ENCODE measurements at regions not wholly inside any gene's neighbourhood (a gene's known extent, or its start where the extent isn't known, plus 50 kb on each side); places are given as distances from the start of the nearest gene placed in this dataset.
"Not testable (repeated sequence)": the region's sequence is repeated elsewhere in the genome, so short reads cannot be mapped to it uniquely, and the experiment has no call there.

- no peak for FAIRE-seq
- no peak for DNase-seq (ENCODE audit: extremely low spot score, insufficient read length, low read depth)
Measured at GRCh38 chr5:101543780-101544179, 640.7 kb upstream of the ST8SIA4 start.

- no peak for DNase-seq (ENCODE audit: extremely low spot score, insufficient read length, low read depth)
- FAIRE-seq, result no peak
Measured at GRCh38 chr5:101539315-101539714, 636.2 kb upstream of the ST8SIA4 start.

DNA sequence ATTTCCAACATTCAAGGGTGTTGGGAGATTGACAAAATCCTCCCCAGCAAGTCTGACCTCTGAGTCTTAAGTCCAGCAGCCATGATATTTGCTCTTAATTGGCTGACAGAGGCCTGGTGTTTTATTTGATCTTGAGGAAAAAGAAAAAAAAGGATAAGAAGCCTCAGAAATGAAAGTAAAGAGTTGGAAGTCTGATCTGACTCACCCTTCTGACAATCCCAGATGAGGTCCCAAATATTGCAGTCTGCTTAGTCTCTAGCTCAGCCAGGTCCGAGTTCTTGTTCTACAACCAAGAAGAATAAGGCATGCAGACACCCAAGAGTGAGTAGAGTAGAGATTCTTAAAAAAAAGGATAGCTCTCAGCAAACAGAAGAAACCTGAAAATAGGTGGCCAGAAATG lies 632.5 kb upstream of the ST8SIA4 start:
- DNase-seq (ENCODE audit: extremely low spot score, insufficient read length, low read depth) (no peak), FAIRE-seq (no peak)

- DNase-seq (ENCODE audit: extremely low spot score, insufficient read length, low read depth) (no peak), FAIRE-seq (no peak)
Measured at GRCh38 chr5:101534491-101535110, 631.5 kb upstream of the ST8SIA4 start.

DNA sequence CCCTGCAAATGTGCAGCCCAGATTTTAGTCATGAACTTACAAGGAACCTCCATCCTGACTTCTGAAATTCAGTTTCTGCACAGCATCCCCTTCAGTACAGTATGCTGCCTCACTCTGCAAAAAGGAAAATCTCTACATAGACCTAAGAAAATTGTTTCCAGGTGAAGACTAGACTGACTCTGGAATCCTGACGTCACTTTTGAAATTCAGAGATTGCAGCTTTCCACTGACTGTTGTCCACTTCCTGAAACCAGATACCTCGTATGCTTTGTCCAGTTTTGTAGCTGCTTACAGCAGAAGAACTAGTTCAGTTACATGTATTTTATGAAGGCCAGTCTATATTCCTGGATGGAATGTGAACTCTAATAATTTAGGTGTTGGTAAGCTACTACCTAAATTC lies 629.3 kb upstream of the ST8SIA4 start:
- FAIRE-seq (no peak), DNase-seq (ENCODE audit: extremely low spot score, insufficient read length, low read depth) (no peak)

GRCh38 chr5:101531026-101531425 lies 627.9 kb upstream of the ST8SIA4 start:
- no peak for FAIRE-seq
- DNase-seq (ENCODE audit: extremely low spot score, insufficient read length, low read depth), result no peak

GRCh38 chr5:101529094-101529493 lies 626.0 kb upstream of the ST8SIA4 start:
- FAIRE-seq; DNase-seq (ENCODE audit: extremely low spot score, insufficient read length, low read depth): not testable (repeated sequence)

DNA sequence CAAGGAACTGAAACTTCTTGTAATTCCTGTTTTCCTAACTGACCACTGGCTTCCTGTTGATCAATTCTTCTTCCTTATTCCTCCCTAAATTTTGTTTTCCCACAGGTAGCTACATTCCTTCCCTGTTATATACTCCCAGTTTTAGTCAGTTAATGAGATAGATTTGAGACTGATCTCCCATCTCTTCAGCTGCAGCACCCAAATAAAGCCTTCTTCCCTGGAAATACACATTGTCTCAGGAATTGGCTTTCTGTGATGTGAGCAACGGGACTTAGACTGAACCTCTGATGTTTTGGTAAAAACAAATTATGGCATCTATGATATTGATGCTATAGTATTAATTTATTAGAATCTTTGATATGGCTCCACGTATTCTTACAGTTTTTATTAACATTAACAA lies 617.3 kb upstream of the ST8SIA4 start:
- FAIRE-seq (no peak), DNase-seq (ENCODE audit: extremely low spot score, insufficient read length, low read depth) (no peak)

DNA sequence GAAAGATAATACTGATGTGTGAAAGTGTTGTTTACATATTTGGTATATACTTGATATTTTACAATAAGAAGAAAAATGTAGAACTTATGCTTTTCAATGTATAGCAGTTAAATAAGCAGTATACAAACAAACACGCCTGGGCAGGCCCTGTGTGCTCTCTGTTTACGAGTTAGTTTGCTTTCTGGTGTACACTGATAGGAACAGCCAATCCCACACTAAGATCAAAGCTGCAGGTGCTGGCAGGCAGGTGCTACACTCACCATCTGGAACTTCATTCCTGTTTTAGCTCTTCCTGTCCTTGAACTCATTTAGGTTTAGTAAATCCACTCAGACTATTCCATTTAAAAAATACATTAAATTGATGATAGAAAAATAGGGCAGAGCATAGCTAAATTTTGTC lies 614.7 kb upstream of the ST8SIA4 start:
- no peak for FAIRE-seq
- DNase-seq (ENCODE audit: extremely low spot score, insufficient read length, low read depth), result no peak

- no peak for DNase-seq (ENCODE audit: extremely low spot score, insufficient read length, low read depth)
- no peak for FAIRE-seq
Measured at GRCh38 chr5:101515721-101516120, 612.6 kb upstream of the ST8SIA4 start.

DNA sequence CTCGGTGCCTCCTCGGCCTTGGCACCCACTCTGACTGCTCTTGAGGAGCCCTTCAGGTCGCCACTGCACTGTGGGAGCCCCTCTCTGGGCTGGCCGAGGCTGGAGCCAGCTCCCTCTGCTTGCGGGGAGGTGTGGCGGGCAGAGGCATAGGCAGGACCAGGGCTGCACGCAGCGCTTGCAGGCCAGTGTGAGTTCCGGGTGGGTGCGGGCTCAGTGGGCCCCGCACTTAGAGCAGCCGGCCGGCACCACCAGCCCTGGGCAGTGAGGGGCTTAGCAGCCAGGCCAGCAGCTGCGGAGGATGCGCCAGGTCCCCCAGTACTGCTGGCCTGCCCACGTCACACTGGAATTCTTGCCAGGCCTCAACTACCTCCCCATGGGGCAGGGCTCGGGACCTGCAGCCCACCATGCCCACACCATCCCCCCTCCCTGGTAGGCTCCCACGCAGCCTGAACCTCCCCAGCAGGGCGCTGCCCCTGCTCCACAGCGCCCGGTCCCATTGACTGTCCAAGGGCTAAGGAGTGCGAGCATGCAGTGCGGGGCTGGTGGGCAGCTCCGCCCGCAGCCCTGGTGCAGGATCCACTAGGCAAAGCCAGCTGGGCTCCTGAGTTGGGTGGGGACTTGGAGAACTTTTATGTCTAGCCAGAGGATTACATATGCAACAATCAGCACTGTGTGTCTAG lies 602.9 kb upstream of the ST8SIA4 start:
- FAIRE-seq (no peak), DNase-seq (ENCODE audit: extremely low spot score, insufficient read length, low read depth) (no peak)

GRCh38 chr5:101482931-101483330 lies 579.8 kb upstream of the ST8SIA4 start:
- FAIRE-seq (no peak), DNase-seq (ENCODE audit: extremely low spot score, insufficient read length, low read depth) (no peak)

- DNase-seq (ENCODE audit: extremely low spot score, insufficient read length, low read depth), result no peak
- no peak for FAIRE-seq
Measured at GRCh38 chr5:101473483-101473882, 570.4 kb upstream of the ST8SIA4 start.

- FAIRE-seq (no peak), DNase-seq (ENCODE audit: extremely low spot score, insufficient read length, low read depth) (no peak)
Measured at GRCh38 chr5:101461455-101461854, 558.4 kb upstream of the ST8SIA4 start.

DNA sequence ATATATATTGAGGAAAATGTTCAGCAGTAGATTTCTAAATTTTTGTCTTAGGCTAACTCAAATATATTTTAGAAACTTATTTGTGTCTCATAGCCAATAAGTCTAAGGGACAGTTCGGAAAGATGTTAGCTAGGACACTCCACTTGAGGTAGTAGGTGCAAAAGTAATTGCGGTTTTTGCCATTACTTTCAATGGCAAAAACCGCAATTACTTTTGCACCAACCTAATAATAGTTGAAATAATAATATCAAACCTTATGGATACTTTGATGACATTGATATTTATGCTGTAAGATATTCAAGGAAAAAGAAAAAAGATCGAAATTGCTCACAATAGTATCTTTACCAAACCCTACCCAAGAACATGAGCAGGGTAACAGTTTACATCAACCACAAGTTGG lies 555.5 kb upstream of the ST8SIA4 start:
- DNase-seq (ENCODE audit: extremely low spot score, insufficient read length, low read depth) (no peak), FAIRE-seq (no peak)

- no peak for DNase-seq (ENCODE audit: extremely low spot score, insufficient read length, low read depth)
- no peak for FAIRE-seq
Measured at GRCh38 chr5:101455851-101456250, 552.8 kb upstream of the ST8SIA4 start.

DNA sequence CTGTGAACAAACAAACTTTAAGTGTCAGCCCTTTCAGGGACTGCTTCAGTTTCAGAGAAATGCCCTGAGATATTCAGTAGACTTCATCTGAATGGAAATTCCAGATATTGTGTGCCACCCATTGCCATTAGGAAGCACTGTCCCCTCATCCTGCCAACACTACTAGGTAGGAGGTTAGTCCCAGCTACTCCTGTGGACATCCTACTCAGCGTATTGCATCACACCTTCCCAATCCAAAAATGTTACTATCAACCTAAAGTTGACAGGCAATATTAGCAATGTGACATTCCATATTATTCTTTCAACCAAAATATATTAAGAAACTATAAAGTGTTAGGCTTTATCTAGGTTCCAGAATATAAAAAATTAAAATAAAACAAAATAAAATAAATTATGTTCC lies 552.0 kb upstream of the ST8SIA4 start:
- FAIRE-seq, result no peak

DNA sequence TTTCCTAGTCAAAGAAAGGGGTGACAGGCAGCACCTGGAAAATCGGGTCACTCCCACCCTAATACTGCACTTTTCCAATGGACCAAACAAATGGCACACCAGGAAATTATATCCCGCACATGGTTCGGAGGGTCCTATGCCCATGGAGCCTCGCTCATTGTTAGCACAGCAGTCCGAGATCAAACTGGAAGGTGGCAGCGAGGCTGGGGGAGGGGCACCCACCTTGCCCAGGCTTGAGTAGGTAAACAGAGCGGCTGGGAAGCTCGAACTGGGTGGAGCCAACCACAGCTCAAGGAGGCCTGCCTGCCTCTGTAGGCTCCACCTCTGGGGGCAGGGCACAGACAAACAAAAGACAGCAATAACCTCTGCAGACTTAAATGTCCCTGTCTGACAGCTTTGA lies 539.2 kb upstream of the ST8SIA4 start:
- not testable (repeated sequence) for FAIRE-seq; DNase-seq (ENCODE audit: extremely low spot score, insufficient read length, low read depth)

More for the DNA sequence above, 552.0 kb upstream of the ST8SIA4 start:
- no peak for DNase-seq (ENCODE audit: extremely low spot score, insufficient read length, low read depth)

GRCh38 chr5:101440173-101440572 lies 537.1 kb upstream of the ST8SIA4 start:
- FAIRE-seq (no peak), DNase-seq (ENCODE audit: extremely low spot score, insufficient read length, low read depth) (no peak)

DNA sequence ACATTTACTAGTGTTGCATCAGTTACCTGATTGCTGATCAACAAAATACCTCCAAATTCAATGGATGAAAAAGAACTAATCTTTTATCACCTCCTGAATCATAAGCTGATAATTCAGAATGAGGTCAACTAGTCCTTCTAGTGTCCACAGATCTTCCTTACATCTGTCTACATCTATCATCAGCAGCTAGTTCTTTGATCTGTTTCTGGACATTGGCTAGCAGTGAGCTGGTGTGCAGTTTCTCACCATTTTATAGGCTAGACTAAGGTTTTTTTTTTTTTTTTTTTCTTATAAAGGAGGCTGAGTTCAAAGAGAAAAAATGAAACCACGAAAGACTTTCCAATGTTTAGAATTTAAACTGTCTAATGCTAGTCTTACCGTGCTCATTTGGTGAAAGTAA lies 534.3 kb upstream of the ST8SIA4 start:
- FAIRE-seq (no peak), DNase-seq (ENCODE audit: extremely low spot score, insufficient read length, low read depth) (no peak)

DNA sequence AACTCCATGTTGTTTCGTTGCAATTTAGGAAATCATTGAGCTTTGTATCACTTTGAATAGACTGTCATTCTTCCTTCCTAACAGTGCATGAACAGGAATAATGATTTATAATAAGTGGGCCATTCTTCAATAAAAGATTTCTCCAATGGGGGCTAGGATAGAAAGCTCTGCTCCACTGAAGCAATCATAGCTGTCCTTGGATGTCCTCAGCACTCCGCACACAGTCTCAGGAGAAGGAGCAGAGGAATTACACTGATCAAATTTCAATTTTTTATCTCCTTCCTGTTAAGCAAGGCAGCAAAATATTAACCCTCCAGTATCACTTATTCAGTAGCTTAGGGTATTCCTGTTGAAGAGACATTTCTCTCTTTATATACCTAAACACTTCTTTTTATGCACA lies 532.7 kb upstream of the ST8SIA4 start:
- FAIRE-seq, result no peak
- DNase-seq (ENCODE audit: extremely low spot score, insufficient read length, low read depth), result no peak

DNA sequence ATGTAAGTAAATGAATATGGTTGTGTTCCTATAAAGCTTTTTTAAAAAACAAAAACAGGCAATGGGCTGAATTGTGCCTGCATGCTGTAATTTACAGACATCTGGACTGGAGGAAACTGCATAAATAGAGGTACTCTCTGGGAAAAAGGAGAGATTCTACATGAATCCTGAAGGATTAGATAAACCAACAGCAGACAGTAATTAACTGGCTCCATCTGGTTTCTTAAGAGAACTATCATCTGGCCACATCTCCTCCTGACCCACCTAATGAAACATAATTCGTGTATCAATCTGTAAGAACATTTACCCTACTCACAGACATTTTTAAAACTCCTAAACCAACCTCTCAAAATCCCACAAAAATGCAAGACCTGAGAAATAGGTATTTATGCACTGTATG lies 528.1 kb upstream of the ST8SIA4 start:
- DNase-seq (ENCODE audit: extremely low spot score, insufficient read length, low read depth) (no peak), FAIRE-seq (no peak)

Data from GM18507 (cell line).